Inferior parietal cortex (tissue), 1 donor: ENCODE measurements at regions not wholly inside any gene's neighbourhood (a gene's known extent, or its start where the extent isn't known, plus 50 kb on each side); places are given as distances from the start of the nearest gene placed in this dataset.
"Not testable (repeated sequence)": the region's sequence is repeated elsewhere in the genome, so short reads cannot be mapped to it uniquely, and the experiment has no call there.

Experiments used
- DNase-seq: peaks from one replicate; pipeline ENCODE4 v3.0.0-alpha.2; 2016; ENCODE audit errors: extremely low spot score

DNA sequence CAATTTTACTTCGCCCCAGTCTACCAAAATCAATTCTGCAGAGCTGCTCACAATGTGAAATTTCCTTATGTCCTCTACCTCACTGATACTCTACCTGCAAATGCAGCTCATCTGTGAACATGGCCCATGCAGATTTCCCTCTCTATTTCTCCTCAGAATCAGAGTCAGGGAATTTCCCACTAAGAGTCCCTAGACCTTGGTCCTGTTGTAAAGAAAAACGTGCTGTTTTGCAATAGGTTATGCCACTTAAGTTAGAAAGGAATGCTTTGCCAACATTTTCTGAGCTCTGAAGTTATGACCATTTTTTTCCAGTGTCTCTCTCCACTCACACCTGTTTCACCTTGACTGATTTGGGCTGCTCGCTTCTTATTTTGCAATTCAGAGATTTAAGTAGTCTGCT, 524.0 kb downstream of the TTLL7 start:
- DNase-seq, result not testable (repeated sequence)

DNA sequence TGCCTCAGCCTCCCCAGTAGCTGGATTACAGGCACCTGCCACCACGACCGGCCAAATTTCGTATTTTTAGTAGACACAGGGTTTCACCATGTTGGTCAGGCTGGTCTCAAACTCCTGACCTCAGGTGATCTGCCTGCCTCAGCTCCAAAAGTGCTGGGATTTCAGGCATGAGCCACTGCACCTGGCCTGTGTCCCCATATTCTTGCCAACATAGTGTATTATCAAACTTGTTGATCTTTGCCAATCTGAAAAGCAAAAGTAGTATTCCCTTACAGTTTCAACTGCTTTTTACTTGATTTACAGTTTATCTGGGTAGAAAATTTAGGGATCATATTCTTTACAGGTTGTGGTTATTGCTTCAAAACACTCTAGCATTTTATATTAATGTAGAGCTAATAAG, 524.9 kb downstream of the TTLL7 start:
- not testable (repeated sequence) for DNase-seq

DNA sequence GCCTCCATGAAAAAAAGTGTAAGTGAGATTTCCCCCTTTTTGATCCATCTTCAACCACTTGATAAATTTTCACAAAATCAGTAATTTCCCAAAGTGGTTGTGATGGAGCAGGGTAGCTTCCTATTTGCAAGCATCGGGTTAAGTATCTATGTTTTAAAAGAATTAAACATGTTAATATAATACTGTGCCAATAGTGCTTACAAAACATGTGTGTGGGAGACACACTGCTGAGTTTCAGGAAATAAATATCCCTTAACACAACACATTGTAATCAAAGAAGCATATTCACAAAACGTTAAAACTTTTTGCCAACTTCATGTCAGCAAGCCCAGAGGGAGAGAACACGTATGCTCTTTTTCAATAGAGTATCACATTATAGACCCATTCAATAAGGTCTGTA, 526.9 kb downstream of the TTLL7 start:
- DNase-seq, result not testable (repeated sequence)

- DNase-seq, result not testable (repeated sequence)
Observed at GRCh38 chr1:83471272-83471671, 527.7 kb downstream of the TTLL7 start.

GRCh38 chr1:83468336-83468735, 530.6 kb downstream of the TTLL7 start:
- not testable (repeated sequence) for DNase-seq

GRCh38 chr1:83457735-83458248, 541.1 kb downstream of the TTLL7 start:
- DNase-seq, result not testable (repeated sequence)

DNA sequence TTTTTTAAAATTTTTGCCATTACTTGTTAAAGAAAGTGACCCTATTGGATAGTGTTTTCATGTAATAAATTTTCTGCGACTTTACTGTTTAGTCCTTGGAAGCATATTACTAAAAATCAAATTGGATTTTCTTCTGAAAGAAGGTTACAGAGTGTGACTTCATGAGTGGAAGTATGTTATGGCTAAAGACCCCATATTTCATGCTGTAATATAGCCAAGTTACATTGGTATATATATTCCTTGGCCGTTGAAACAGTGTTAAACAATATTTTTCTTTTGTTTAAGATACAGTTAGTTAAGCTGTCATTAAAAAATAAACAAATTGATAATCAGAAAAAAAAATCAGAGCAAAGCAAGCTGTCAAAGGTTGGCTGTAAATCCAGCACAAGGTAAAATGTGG, 541.7 kb downstream of the TTLL7 start:
- not testable (repeated sequence) for DNase-seq

DNA sequence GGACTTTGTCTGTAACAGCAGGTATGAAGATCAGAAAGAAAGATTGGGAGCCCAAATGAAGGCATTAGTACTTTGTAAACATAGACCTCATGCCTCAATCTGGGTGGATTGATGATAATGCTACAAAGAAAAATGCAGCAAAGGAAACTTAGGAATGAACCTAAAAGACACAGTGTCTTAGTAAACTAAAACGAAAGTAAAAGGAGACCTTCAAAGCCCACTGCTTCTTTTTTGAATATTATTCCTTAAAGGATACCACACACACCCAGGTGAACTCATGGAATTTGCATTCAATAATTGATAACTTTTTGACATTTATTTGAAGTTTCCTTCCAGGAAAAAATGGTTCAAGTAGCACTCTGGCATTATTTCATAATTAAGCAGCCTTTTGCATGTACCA, 543.2 kb downstream of the TTLL7 start:
- DNase-seq, result not testable (repeated sequence)

- DNase-seq, result peak; percentile 25
Observed at GRCh38 chr1:83445873-83446272, 553.1 kb downstream of the TTLL7 start.

- not testable (repeated sequence) for DNase-seq
Observed at GRCh38 chr1:83442412-83442811, 556.5 kb downstream of the TTLL7 start.

DNA sequence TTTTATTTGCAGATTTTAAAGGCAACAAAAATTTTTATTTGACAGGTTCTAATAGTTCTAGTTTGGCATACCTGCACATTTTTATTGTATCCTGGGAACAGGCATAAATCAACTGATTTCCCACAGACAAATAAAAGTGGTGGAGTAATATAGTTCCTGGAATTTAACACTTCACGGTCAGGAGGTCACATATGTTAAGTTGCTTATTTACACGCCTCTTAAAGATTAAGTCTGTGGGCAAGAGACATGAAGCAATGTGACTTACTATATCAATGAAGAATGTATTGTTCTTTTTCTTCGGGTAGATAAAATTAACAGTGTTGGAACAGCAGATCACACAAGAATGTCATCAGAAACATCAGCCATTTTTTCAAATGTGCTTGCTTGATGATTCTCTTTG, 558.3 kb downstream of the TTLL7 start:
- not testable (repeated sequence) for DNase-seq

- DNase-seq, result not testable (repeated sequence)
Observed at GRCh38 chr1:83440021-83440420, 558.9 kb downstream of the TTLL7 start.

DNA sequence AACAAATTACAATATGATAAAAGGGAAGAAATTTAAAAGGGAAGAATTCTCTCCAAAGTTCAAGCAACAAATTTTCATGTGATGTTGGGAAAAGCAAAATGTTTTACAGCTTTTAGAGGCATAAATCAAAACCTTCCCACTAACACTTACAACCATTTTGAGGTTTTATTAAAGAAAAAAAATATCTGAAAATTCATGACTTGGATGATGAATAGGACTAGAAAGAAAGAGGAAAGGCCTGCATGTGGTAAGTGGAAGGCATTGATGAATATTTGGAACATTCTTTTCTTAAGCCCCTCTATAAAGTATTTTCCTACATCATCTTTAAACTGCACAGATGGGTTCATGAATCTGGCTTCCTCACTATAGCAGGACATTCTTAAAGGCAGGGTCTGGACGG, 560.6 kb downstream of the TTLL7 start:
- DNase-seq, result not testable (repeated sequence)

DNA sequence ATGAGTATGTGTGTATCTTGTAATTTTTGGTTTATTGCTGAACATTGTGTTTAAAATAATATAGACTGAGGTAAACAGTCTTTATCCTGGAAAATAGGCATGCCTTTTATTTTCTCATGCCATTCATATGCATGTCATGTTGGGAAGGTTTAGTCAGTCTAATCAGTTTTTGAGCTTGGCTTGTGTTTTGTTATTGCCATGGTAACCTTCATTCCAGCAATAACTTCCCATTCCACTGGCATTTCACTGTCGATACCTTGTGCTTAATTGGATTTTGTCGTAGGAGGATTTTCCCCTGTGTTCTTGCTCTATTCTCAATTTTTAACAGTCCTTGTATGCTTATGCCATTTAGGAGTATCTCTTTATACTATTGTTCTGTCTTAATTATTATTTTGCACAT, 563.6 kb downstream of the TTLL7 start:
- not testable (repeated sequence) for DNase-seq

- DNase-seq, result not testable (repeated sequence)
Observed at GRCh38 chr1:83427566-83427965, 571.4 kb downstream of the TTLL7 start.

DNA sequence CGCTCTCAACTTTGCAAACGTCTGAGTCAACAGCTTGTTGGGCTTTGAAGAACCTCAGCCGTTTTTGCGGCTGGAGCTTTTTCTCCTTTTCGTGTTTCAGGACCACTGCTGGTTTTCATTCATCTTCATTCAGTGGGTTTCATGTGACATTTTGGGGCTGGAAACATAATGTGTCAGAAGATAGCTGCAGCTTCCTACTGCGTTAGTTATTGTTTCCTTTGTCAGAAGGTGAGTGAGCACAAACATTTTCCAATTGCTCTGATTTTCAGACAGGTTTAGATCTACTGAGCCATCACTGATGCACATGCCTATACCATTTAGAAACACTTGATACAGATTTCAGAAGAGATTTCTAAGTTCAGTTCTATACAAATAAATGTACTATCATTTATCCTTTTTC, 575.5 kb downstream of the TTLL7 start:
- DNase-seq, result not testable (repeated sequence)

DNA sequence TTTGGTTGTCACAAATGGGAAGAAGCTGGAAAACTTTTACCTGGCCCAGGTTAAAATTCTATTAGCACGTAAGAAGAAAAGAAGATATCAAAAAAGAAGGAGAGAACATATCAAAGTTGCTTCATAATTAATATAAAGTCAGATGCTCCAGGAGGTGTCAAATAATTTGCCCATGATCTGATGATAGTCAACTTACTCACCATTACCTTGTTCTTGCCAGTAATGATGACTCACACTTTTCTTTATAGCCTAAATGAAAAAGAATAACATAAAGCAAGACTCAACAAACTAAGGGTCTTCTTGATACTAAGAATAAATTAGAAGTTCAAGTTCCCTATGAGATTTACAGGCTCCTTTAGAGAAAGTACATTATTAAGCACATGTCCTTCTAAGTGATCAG, 580.4 kb downstream of the TTLL7 start:
- no peak for DNase-seq

- DNase-seq, result not testable (repeated sequence)
Observed at GRCh38 chr1:83413839-83414107, 585.2 kb downstream of the TTLL7 start.

- not testable (repeated sequence) for DNase-seq
Observed at GRCh38 chr1:83410746-83411413, 588.1 kb downstream of the TTLL7 start.

DNA sequence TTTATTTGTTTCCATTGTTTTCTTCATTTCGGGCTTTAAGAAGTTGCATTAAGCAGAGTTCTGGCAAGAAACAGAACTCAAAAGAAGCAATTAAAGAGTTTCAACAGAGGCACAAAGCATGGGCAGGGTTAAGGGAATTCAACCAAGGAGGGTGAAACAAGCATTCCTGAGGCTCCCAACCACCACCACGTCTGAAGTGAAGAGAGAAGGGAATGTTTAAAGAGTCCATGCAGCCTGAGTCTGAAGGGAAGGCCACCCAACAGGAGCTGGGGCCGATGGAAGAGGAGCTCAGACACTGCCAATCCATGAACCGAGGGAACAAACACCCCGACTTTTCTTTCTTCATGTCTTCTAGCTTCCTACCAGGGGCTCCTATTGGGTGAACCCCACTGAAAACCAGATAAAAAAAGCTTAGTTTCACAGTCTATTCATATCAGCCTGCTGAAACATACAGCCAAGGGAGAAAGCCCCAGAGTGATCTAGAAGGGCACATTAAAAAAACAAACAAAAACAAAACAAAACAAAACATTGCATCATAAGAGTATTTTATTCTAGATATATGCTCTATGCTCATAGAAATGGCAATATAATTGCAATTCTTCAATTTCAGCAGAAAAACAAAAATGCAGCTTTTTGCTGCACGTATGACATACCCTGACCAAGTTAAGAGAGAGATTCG, 592.1 kb downstream of the TTLL7 start:
- not testable (repeated sequence) for DNase-seq

- DNase-seq, result not testable (repeated sequence)
Observed at GRCh38 chr1:83405789-83406188, 593.1 kb downstream of the TTLL7 start.

DNA sequence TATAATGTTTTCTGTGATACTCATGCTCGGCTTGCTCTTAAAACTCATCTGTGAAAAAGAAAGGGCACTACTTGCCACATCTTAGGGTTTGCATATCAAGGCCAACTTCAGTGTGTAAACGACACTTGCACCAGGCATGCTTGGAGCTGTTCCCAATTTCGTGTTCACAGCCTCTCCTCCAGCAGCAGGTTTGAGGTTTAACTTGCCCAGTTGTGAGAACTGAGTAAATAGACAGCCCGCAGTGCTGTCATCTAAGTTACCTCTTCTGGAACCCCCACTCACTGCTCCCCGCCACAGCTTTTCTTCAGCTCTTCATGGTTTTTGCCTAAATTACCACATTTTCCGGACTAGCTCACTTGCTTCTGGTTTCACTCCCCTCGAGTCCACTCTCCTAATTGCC, 595.4 kb downstream of the TTLL7 start:
- DNase-seq, result not testable (repeated sequence)

DNA sequence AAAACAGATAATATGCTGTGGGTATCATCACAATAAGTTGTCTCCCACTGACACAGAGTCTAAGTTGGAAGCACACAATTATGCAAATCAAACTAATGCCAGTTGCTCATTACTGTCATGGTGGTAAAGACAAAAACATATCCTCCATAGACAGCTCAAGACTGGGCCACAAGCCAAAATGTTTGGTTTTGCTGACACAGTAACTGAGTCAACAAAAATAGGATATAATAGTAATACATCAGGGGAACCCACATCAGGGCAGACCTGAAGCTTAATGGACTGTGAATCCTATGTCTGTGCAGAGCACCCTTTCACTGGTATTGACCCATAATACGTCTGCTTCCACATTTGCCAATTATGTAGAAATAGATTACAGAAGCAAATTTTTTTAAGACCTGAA, 597.8 kb downstream of the TTLL7 start:
- DNase-seq, result not testable (repeated sequence)
